HG03175 (cell line): ENCODE measurements at regions not wholly inside any gene's neighbourhood (a gene's known extent, or its start where the extent isn't known, plus 50 kb on each side); places are given as distances from the start of the nearest gene placed in this dataset.
"Not testable (repeated sequence)": the region's sequence is repeated elsewhere in the genome, so short reads cannot be mapped to it uniquely, and the experiment has no call there.

Source experiments
- ATAC-seq: cut with Tn5 transposase; IDR thresholded peaks from one replicate; pipeline ENCODE4 v1.9.1; 2021; ENCODE audit warnings: mild to moderate bottlenecking, moderate library complexity; ENCODE audit not compliant: unreplicated experiment

- ATAC-seq, result no peak
Measured at GRCh38 chrX:124426288-124427169, 80.2 kb downstream of the SH2D1A start.

- no peak for ATAC-seq
Measured at GRCh38 chrX:124433186-124433585, 86.8 kb downstream of the SH2D1A start.

GRCh38 chrX:124435616-124436015 lies 89.3 kb downstream of the SH2D1A start:
- no peak for ATAC-seq

GRCh38 chrX:124440695-124441094 lies 94.3 kb downstream of the SH2D1A start:
- ATAC-seq, result no peak

DNA sequence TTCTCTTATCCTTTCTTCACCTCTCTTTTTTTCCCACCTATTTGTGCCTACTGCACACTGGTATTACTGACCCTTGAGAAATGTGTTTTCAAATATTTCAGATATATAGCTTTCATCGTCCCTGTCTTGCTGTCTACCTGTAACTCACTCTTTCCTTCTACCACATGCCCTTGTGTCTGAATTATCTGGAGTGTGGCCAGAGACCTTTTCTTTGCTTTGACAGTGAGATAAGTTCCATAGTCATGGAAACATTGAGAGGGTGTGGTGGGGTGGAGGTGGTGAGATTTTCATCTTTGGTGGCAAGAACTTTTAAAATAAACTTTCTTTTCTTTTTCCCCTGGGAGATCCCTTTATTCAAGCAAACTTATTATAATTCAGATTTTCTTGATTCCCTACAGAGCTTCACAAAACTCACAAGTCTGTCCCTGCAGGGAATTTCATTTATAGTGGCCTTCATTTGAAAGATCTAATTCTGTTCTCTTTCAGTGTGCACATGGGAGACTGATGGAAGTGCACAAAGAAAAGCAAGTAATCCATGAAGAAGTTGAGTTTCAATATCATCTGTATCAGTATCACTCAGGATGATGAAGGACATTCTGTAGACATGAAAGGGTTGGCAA lies 95.7 kb downstream of the SH2D1A start:
- no peak for ATAC-seq

GRCh38 chrX:124455966-124456365 lies 109.6 kb downstream of the SH2D1A start:
- ATAC-seq, result no peak

DNA sequence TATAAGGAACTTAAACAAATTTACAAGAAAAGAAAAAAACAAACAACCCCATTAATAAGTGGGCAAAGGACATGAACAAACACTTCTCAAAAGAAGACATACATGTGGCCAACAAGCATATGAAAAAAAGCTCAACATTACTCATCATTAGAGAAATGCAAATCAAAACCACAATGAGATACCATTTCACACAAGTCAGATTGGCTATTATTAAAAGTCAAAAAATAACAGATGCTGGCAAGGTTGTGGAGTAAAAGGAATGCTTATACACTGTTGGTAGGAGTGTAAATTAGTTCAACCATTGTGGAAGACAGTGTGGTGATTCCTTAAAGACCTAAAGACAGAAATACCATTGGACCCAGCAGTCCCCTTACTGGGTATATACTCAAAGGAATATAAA lies 113.5 kb downstream of the SH2D1A start:
- not testable (repeated sequence) for ATAC-seq

DNA sequence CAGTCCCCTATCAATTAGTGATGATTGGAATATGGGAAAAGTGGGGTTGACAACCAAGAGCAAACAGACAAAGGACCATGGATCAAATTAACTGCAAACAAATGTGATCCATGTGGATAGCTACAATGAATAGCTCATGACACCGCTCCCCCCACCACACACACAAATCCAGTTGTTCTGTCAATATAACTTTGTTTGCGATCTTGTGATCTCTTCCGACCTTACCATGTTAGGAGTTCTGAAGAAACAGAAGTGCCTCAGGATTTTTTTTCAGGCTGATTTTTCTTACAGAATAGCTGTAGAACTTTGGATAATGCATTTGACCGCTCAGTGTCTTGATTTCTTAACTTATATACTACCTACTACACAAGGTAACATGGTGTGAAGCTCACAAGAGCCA lies 116.6 kb downstream of the SH2D1A start:
- ATAC-seq, result no peak

DNA sequence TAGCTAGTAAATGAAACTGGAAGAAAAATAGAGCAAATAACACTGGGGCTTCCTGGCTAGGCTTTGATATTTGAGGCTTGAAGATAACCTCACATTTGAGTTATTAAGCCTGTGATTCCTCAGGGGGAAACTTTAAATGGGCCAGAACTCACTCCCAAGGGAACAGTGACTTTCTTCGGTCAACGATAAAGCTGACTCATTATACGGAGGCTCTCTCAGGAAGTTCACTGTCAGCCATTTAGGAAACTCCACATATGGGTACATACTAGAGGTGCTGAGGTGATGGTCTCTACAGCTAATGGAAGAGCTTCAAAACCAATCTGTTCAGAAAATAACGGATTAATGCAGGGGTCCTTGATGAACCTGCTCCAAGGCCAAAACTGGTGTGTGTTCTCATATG lies 120.8 kb downstream of the SH2D1A start:
- no peak for ATAC-seq

GRCh38 chrX:124475358-124475757 lies 129.0 kb downstream of the SH2D1A start:
- ATAC-seq, result no peak

DNA sequence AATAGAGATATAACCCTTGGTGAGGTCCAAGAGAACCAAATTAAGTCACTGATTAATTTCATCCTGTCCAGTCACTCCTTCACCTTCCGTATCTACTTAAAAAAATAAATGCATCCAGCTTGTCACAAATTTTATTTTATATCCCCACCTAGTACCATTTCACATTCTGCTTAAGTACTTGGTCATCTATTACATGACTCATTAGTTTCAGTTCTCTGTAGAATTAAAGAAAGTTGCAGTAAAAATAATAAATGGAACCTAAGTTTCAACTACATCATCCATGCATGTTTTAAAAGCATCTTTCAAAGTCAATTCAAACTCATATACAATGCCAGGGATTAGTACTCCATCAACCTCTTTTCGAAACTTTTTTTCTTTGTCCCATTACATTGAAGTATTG lies 130.2 kb downstream of the SH2D1A start:
- peak; percentile 74 for ATAC-seq

DNA sequence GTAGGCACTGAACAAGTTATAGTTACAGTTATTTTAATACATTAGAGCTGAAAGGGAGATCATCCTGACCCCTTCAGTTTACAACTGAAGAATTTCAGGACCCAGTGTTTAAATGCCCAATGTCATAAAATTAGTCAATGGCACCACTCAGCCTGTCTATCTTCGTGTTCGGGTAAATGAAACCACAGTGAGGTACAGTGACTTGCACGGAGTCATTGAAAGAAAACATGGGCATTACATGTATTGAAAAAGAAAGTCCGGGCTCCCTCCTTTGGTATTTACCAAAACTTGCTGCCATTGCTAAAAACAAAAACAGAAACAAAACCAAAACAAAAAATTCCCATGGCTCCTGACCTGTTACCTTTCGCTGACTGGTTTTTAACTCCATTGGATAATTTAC lies 131.7 kb downstream of the SH2D1A start:
- no peak for ATAC-seq

DNA sequence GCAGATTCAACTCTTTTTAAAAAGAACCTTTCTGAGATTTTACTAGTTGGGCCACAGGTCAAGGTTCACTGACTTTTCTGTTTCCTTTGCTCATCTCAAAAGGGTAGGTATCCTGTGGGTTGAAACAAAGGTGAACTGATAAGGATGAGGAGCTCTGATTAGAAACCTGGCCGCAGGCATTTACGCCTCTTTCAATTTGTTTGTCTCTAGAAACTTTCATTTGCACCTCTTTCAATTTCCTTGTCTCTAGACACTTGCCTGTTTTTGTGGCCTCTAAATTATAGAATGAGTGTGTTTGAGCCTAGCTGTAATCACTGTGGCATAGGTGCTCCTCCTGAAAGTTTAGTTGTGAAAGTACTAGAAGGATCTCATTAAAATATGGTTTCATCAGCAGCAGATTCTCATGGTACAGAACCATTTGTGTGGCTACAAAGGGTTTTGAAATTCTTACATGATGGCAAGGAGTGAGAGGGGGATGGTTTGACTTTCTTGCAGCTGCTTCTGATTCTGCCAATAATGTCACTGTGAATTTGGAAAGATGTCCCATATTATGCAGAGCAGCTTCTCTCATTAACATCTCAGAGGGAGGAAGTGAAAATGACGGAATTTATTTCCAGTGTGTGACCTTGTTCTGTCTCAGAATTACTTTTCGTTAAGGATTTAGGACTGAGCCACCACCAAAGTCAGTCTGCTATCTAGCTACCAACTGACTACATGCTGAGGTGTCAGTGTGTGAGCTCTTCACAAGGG lies 142.2 kb downstream of the SH2D1A start:
- ATAC-seq, result peak; percentile 74

GRCh38 chrX:124493984-124494383 lies 147.6 kb downstream of the SH2D1A start:
- no peak for ATAC-seq

- ATAC-seq, result no peak
Measured at GRCh38 chrX:124497386-124497785, 151.0 kb downstream of the SH2D1A start.

DNA sequence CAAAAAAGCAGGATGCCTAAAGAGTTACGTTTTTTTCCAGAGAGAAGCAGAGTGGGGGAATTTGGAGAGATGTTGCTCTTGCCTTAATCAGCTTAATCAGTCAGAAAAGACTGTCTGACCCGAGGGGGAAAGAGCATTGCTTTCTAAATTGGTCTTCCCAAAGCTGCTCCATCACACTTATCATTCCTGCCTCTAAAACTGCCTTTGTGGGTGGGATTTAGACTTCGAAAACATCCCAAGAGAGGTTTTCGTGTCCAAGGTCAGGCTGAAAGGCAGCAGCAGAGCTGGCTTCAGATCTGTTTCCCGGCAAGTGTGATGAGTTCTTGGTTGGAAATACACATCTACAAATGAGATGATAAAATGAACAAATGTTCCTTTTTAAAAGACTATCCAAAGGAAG lies 155.2 kb downstream of the SH2D1A start:
- no peak for ATAC-seq

DNA sequence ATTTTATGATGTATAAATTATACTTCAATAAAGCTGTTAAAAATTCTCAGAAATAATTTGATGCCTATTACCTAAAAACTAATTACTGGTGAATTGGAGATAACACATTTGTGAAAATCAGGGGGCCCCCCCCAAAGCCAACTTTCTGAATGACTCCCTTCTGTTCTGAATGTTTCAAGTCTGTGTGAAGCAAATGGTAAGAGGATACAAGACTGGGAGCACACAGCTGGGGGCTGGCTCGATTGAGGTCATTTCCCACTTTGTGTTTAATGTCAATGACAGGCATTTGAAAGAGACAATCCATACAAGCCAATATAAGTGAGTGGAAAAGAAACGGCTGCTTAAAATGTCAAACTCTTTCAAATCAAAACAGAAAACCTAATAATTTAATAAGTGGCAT lies 155.8 kb downstream of the SH2D1A start:
- ATAC-seq, result no peak

DNA sequence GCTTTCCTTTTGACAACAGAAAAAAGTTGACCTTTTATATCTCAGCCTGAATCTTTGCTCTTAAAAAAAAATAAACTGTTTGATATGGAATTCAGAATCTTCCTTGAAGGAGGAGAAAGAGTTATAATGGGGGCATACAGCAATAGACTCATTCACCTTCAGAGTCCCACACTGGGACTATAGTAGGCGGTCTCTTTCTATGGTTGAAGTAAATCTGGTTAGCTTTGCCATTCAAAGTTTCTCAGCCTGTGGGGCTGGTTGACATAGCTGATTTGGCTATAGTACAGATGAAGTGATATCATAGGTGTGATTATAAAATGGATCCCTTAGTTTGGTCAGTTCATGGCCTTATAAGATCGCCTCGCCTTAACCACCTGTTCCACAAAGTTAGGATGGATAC lies 156.2 kb downstream of the SH2D1A start:
- ATAC-seq, result no peak

GRCh38 chrX:124504111-124504983 lies 158.0 kb downstream of the SH2D1A start:
- peak; percentile 65 for ATAC-seq

GRCh38 chrX:124506066-124506465 lies 159.7 kb downstream of the SH2D1A start:
- no peak for ATAC-seq

GRCh38 chrX:124507246-124507645 lies 160.9 kb downstream of the SH2D1A start:
- ATAC-seq, result no peak
